ENCODE measurements at regions not wholly inside any gene's neighbourhood (a gene's known extent, or its start where the extent isn't known, plus 50 kb on each side); places are given as distances from the start of the nearest gene placed in this dataset.

DNA sequence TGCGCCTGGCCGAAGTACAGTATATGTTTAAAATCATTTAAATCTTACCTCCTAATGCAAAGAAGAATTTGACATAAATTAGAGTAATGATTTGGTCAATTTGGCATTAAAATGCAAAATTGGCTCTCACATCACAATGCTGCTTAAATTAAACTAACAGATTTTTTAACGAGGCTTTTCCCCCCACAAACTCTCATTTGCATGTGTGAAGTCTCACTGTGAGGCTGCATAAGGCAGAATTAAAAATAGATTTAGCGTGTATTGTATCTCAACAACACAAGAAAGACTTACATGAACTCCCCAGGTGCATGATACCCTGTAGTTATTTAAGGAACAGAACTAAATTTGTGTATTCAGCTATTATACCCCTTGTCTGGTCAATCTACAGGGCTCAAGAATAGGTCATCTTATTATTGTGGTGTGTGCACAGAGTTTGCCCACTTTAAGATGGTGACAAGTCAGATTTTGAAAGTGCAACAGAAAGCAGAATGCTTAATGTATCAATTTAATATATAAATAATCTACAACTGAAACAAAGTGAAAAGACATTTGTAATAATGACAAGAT is 897.9 kb downstream of the EPHA3 start:
- 72% methylated on average over 4 of the region's 4 CpGs for WGBS
- Histone ChIP-seq H3K36me3 (ENCODE audit: control insufficient read depth in 4 of 4, insufficient read depth in 3 of 4, low read depth in 1 of 4, low read length in 3 of 4) (no peaks in the 10 kb centered on the region), H3K27ac (ENCODE audit: low read depth in 1 of 2, low read length in 2 of 2) (no peak overlapping the region), H3K9ac (ENCODE audit: low read depth in 1 of 2, low read length in 2 of 2) (no peak overlapping the region), H3K4me3 (ENCODE audit: low read depth in 1 of 3, low read length in 3 of 3) (no peak overlapping the region), H3K27me3 (ENCODE audit: control insufficient read depth in 4 of 4, insufficient read depth in 4 of 4, low read length in 3 of 4) (no peaks in the 10 kb centered on the region), H3K4me1 (ENCODE audit: control insufficient read depth in 4 of 4, insufficient read depth in 4 of 4, low read length in 3 of 4) (no peaks in the 10 kb centered on the region), H3K9me3 (ENCODE audit: control insufficient read depth in 4 of 4, low read length in 3 of 4) (no peaks in the 10 kb centered on the region)
- TF ChIP-seq, protein P1, sequence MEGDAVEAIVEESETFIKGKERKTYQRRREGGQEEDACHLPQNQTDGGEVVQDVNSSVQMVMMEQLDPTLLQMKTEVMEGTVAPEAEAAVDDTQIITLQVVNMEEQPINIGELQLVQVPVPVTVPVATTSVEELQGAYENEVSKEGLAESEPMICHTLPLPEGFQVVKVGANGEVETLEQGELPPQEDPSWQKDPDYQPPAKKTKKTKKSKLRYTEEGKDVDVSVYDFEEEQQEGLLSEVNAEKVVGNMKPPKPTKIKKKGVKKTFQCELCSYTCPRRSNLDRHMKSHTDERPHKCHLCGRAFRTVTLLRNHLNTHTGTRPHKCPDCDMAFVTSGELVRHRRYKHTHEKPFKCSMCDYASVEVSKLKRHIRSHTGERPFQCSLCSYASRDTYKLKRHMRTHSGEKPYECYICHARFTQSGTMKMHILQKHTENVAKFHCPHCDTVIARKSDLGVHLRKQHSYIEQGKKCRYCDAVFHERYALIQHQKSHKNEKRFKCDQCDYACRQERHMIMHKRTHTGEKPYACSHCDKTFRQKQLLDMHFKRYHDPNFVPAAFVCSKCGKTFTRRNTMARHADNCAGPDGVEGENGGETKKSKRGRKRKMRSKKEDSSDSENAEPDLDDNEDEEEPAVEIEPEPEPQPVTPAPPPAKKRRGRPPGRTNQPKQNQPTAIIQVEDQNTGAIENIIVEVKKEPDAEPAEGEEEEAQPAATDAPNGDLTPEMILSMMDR (IDR thresholded peaks at IDR 0.05; ENCODE audit: low read depth, low read length, missing input control): no peak
- TF ChIP-seq, protein P2, sequence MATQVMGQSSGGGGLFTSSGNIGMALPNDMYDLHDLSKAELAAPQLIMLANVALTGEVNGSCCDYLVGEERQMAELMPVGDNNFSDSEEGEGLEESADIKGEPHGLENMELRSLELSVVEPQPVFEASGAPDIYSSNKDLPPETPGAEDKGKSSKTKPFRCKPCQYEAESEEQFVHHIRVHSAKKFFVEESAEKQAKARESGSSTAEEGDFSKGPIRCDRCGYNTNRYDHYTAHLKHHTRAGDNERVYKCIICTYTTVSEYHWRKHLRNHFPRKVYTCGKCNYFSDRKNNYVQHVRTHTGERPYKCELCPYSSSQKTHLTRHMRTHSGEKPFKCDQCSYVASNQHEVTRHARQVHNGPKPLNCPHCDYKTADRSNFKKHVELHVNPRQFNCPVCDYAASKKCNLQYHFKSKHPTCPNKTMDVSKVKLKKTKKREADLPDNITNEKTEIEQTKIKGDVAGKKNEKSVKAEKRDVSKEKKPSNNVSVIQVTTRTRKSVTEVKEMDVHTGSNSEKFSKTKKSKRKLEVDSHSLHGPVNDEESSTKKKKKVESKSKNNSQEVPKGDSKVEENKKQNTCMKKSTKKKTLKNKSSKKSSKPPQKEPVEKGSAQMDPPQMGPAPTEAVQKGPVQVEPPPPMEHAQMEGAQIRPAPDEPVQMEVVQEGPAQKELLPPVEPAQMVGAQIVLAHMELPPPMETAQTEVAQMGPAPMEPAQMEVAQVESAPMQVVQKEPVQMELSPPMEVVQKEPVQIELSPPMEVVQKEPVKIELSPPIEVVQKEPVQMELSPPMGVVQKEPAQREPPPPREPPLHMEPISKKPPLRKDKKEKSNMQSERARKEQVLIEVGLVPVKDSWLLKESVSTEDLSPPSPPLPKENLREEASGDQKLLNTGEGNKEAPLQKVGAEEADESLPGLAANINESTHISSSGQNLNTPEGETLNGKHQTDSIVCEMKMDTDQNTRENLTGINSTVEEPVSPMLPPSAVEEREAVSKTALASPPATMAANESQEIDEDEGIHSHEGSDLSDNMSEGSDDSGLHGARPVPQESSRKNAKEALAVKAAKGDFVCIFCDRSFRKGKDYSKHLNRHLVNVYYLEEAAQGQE (IDR thresholded peaks at IDR 0.05): no peak
- TF ChIP-seq YY1 (IDR thresholded peaks at IDR 0.05) (no peak), JUND (IDR thresholded peaks at IDR 0.05) (no peak), FOXA2 (IDR thresholded peaks at IDR 0.05) (no peak), RXRA (IDR thresholded peaks at IDR 0.05) (no peak), EGR1 (IDR thresholded peaks at IDR 0.05; ENCODE audit: low read depth in 2 of 2) (no peak), TAF1 (conservative IDR thresholded peaks at IDR 0.05) (no peak), FOXA1 (IDR thresholded peaks at IDR 0.05) (no peak), NR2F2 (IDR thresholded peaks at IDR 0.05) (no peak), HNF4G (IDR thresholded peaks at IDR 0.05) (no peak), GABPA (IDR thresholded peaks at IDR 0.05 in 1 of 2, conservative IDR thresholded peaks at IDR 0.05 in 1 of 2) (no peak)
- TF ChIP-seq, protein P3, sequence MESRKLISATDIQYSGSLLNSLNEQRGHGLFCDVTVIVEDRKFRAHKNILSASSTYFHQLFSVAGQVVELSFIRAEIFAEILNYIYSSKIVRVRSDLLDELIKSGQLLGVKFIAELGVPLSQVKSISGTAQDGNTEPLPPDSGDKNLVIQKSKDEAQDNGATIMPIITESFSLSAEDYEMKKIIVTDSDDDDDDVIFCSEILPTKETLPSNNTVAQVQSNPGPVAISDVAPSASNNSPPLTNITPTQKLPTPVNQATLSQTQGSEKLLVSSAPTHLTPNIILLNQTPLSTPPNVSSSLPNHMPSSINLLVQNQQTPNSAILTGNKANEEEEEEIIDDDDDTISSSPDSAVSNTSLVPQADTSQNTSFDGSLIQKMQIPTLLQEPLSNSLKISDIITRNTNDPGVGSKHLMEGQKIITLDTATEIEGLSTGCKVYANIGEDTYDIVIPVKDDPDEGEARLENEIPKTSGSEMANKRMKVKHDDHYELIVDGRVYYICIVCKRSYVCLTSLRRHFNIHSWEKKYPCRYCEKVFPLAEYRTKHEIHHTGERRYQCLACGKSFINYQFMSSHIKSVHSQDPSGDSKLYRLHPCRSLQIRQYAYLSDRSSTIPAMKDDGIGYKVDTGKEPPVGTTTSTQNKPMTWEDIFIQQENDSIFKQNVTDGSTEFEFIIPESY (IDR thresholded peaks at IDR 0.05): no peak
- TF ChIP-seq, protein P4, sequence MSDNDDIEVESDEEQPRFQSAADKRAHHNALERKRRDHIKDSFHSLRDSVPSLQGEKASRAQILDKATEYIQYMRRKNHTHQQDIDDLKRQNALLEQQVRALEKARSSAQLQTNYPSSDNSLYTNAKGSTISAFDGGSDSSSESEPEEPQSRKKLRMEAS (IDR thresholded peaks at IDR 0.05): no peak
- TF ChIP-seq, protein P5, sequence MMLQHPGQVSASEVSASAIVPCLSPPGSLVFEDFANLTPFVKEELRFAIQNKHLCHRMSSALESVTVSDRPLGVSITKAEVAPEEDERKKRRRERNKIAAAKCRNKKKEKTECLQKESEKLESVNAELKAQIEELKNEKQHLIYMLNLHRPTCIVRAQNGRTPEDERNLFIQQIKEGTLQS (IDR thresholded peaks at IDR 0.05): no peak
- no peak for DNase-seq (ENCODE audit: low spot score)
